Transverse colon (tissue), 4 donors: ENCODE measurements at regions not wholly inside any gene's neighbourhood (a gene's known extent, or its start where the extent isn't known, plus 50 kb on each side); places are given as distances from the start of the nearest gene placed in this dataset.

Source experiments
- DNase-seq: peaks from one replicate; pipeline ENCODE4 v3.0.0-alpha.2; 2019
- H3K27ac ChIP-seq, 4 donors: fragments of 200-600 bp; sonication (generic); 2 replicates each; pipeline ENCODE4 v1.5.1; 2016 to 2018; ENCODE audit warnings: inconsistent platforms in 4 of 4
- H3K27me3 ChIP-seq: fragments of 200-600 bp; sonication (generic); 2 replicates; pipeline ENCODE4 v1.5.1; 2017; ENCODE audit warnings: inconsistent platforms
- H3K36me3 ChIP-seq, 4 donors: fragments of 200-600 bp; sonication (generic); 2 replicates each; pipeline ENCODE4 v1.5.1; 2017 to 2019; ENCODE audit warnings: inconsistent platforms in 4 of 4
- H3K4me1 ChIP-seq, 4 donors: fragments of 200-600 bp; sonication (generic); 2 replicates each; pipeline ENCODE4 v1.5.1; 2017 to 2020; ENCODE audit warnings: inconsistent platforms in 4 of 4
- H3K4me3 ChIP-seq, 4 donors: fragments of 200-600 bp; sonication (generic); 1 replicate in 1 of 4; 2 replicates in 3 of 4; pipeline versions ENCODE4 v1.5.1 to v1.6.1; 2017 to 2019; ENCODE audit warnings: inconsistent platforms in 4 of 4
- H3K9me3 ChIP-seq, 2 donors: fragments of 200-600 bp; sonication (generic); 2 replicates each; pipeline ENCODE4 v1.5.1; 2017 to 2019; ENCODE audit warnings: inconsistent platforms in 2 of 2
- CTCF ChIP-seq, 5 experiments: fragments of 200-600 bp in 3 of 5; fragments of 450-650 bp in 2 of 5; sonication (generic) in 3 of 5; IDR thresholded peaks; 1 replicate in 2 of 5; 2 replicates in 3 of 5; pipeline ENCODE4 v1.5.1; 2016 to 2017; ENCODE audit warnings: antibody characterized with exemption in 5 of 5, inconsistent platforms in 3 of 5, mild to moderate bottlenecking in 2 of 5, moderate library complexity in 1 of 5
- EP300 ChIP-seq: sonication (generic); formaldehyde crosslinking; IDR thresholded peaks from one replicate; pipeline ENCODE4 v1.6.1; 2017; ENCODE audit warnings: antibody characterized with exemption, low read depth
- POLR2A ChIP-seq: fragments of 450-650 bp; IDR thresholded peaks from one replicate; pipeline ENCODE4 v1.6.1; 2016; ENCODE audit warnings: antibody characterized with exemption, mild to moderate bottlenecking, moderate library complexity
- POLR2AphosphoS5 ChIP-seq, 3 donors: sonication (generic); formaldehyde crosslinking; IDR thresholded peaks; one replicate each; pipeline ENCODE4 v1.6.1; 2016; ENCODE audit warnings: antibody characterized with exemption in 3 of 3
- WGBS, 2 donors: methylation state at CpG; one replicate each; pipeline ENCODE4 v1.1.5; 2018; ENCODE audit warnings: low coverage in 1 of 2; 5-methylcytosine and 5-hydroxymethylcytosine counted together
- in situ Hi-C, 4 donors: fragments of 200-750 bp; cut with MboI; loops; one replicate each; pipeline versions ENCODE4 v1.15.0 to v1.15.1; 2017; ENCODE audit warnings: low sequenced_read_pairs in 3 of 4, low pct_ligation_motif_present in 1 of 4, low pct_unique_long_range_greater_than_20kb in 1 of 4
- intact Hi-C: fragments of 100-400 bp; cut with DNase I; formaldehyde crosslinking; loops from one replicate; pipeline ENCODE4 v1.15.1; 2023; ENCODE audit warnings: low total_unique reads

GRCh38 chr1:58075188-58075578, 471.3 kb downstream of the OMA1 start:
- in situ Hi-C loops (no loop called here), intact Hi-C loops (no loop called here)
- H3K36me3 ChIP-seq = no peaks in the 10 kb centered on the region
- no peak for DNase-seq
- no peaks in the 10 kb centered on the region for H3K9me3 ChIP-seq
- no peak overlapping the region for H3K4me3 ChIP-seq
- TF ChIP-seq CTCF (IDR thresholded peaks at IDR 0.05) (no peak), EP300 (no peak), POLR2AphosphoS5 (IDR thresholded peaks at IDR 0.05) (no peak), POLR2A (no peak)
- H3K27ac ChIP-seq = no peak overlapping the region
- H3K4me1 ChIP-seq = no peaks in the 10 kb centered on the region
- WGBS, 2 donors = 11 to 15% methylated on average over 1 of the region's 1 CpG
- H3K27me3 ChIP-seq = no peaks in the 10 kb centered on the region

GRCh38 chr1:58072450-58072849, 474.1 kb downstream of the OMA1 start:
- H3K4me3 ChIP-seq = no peak overlapping the region
- no peak overlapping the region for H3K27ac ChIP-seq
- no peaks in the 10 kb centered on the region for H3K27me3 ChIP-seq
- no peaks in the 10 kb centered on the region for H3K36me3 ChIP-seq
- in situ Hi-C loops = no loop called here
- 88 to 100% methylated on average over 2 to 4 of the region's 4 CpGs for WGBS, 2 donors
- DNase-seq = no peak
- no peak for TF ChIP-seq POLR2A
- TF ChIP-seq CTCF (IDR thresholded peaks at IDR 0.05) = no peak
- no peak for TF ChIP-seq EP300
- TF ChIP-seq POLR2AphosphoS5 (IDR thresholded peaks at IDR 0.05) = no peak
- no peaks in the 10 kb centered on the region for H3K9me3 ChIP-seq
- intact Hi-C loops = no loop called here
- H3K4me1 ChIP-seq = no peaks in the 10 kb centered on the region

GRCh38 chr1:58067082-58067481, 479.4 kb downstream of the OMA1 start:
- in situ Hi-C loops = no loop called here
- no peak overlapping the region for H3K27ac ChIP-seq
- intact Hi-C loops = no loop called here

GRCh38 chr1:58065520-58065919, 481.0 kb downstream of the OMA1 start:
- intact Hi-C loops (no loop called here), in situ Hi-C loops (no loop called here)
- no peak overlapping the region for H3K4me3 ChIP-seq
- no peak for DNase-seq
- H3K27ac ChIP-seq = no peak overlapping the region
- H3K36me3 ChIP-seq = no peaks in the 10 kb centered on the region
- no peaks in the 10 kb centered on the region for H3K4me1 ChIP-seq
- H3K9me3 ChIP-seq = no peaks in the 10 kb centered on the region
- no peaks in the 10 kb centered on the region for H3K27me3 ChIP-seq
- 89% methylated on average over 1 to 6 of the region's 6 CpGs for WGBS, 2 donors
- TF ChIP-seq CTCF (IDR thresholded peaks at IDR 0.05) (no peak), POLR2AphosphoS5 (IDR thresholded peaks at IDR 0.05) (no peak), POLR2A (no peak), EP300 (no peak)

More at GRCh38 chr1:58067082-58067481, 479.4 kb downstream of the OMA1 start:
- Histone ChIP-seq H3K27me3 (no peaks in the 10 kb centered on the region), H3K4me1 (no peaks in the 10 kb centered on the region), H3K36me3 (no peaks in the 10 kb centered on the region), H3K9me3 (no peaks in the 10 kb centered on the region), H3K4me3 (no peak overlapping the region)
- no peak for DNase-seq
- TF ChIP-seq POLR2A = no peak
- 58% methylated on average over 4 of the region's 4 CpGs; no CpG with 5 or more reads in 1 of the 2 donors for WGBS, 2 donors

- 76 to 91% methylated on average over 3 to 8 of the region's 8 CpGs for WGBS, 2 donors
Measured at GRCh38 chr1:58064166-58064565, 482.4 kb downstream of the OMA1 start.

More at GRCh38 chr1:58064166-58064565, 482.4 kb downstream of the OMA1 start:
- intact Hi-C loops (no loop called here), in situ Hi-C loops (no loop called here)
- no peak for DNase-seq
- Histone ChIP-seq H3K27me3 (no peaks in the 10 kb centered on the region), H3K9me3 (no peaks in the 10 kb centered on the region), H3K4me1 (no peaks in the 10 kb centered on the region), H3K4me3 (no peak overlapping the region), H3K27ac (no peak overlapping the region), H3K36me3 (no peaks in the 10 kb centered on the region)
- TF ChIP-seq EP300 (no peak), CTCF (IDR thresholded peaks at IDR 0.05) (no peak), POLR2A (no peak), POLR2AphosphoS5 (IDR thresholded peaks at IDR 0.05) (no peak)
